ENCODE measurements at regions not wholly inside any gene's neighbourhood (a gene's known extent, or its start where the extent isn't known, plus 50 kb on each side); places are given as distances from the start of the nearest gene placed in this dataset.

GRCh38 chr12:90042920-90043641 lies 334.4 kb upstream of the ATP2B1 start:
- ChIA-PET POLR2A (interaction anchor here (1.2 kb wide), 1 partner anchor 14 kb away, joined by 3 read pairs; no protein-coding TSS in a partner anchor), CTCF (no interaction called here)
- intact Hi-C loops (cut with micrococcal nuclease): loop anchor here (1.0 to 5.0 kb wide), 7 partner anchors 15 to 380 kb away; no protein-coding TSS in a partner anchor
- no peak for DNase-seq
- H3K4me1 Mint-ChIP-seq (ENCODE audit: low read depth): peaks cover 9% of the 10 kb centered on the region
- H3K27me3 Mint-ChIP-seq: no peaks in the 10 kb centered on the region
- H3K4me3 Mint-ChIP-seq: no peak overlapping the region
- H3K9me3 Mint-ChIP-seq: peaks cover 2% of the 10 kb centered on the region
- no peak overlapping the region for H3K27ac Mint-ChIP-seq
- H3K36me3 Mint-ChIP-seq: no peaks in the 10 kb centered on the region

GRCh38 chr12:90038289-90038688 lies 329.7 kb upstream of the ATP2B1 start:
- H3K4me1 Mint-ChIP-seq (ENCODE audit: low read depth): peaks cover 14% of the 10 kb centered on the region
- DNase-seq: no peak
- no peak overlapping the region for H3K27ac Mint-ChIP-seq
- intact Hi-C loops (cut with micrococcal nuclease): no loop called here
- no peaks in the 10 kb centered on the region for H3K27me3 Mint-ChIP-seq
- ChIA-PET POLR2A (no interaction called here), CTCF (no interaction called here)
- H3K36me3 Mint-ChIP-seq: no peaks in the 10 kb centered on the region
- H3K4me3 Mint-ChIP-seq: no peak overlapping the region
- peaks cover 7% of the 10 kb centered on the region for H3K9me3 Mint-ChIP-seq

- ChIA-PET CTCF (no interaction called here), POLR2A (no interaction called here)
- DNase-seq: no peak
- Mint-ChIP-seq H3K4me3 (no peak overlapping the region), H3K9me3 (peaks cover 7% of the 10 kb centered on the region), H3K27ac (no peak overlapping the region), H3K27me3 (no peaks in the 10 kb centered on the region), H3K36me3 (no peaks in the 10 kb centered on the region), H3K4me1 (ENCODE audit: low read depth) (peaks cover 11% of the 10 kb centered on the region)
- intact Hi-C loops (cut with micrococcal nuclease): no loop called here
These were observed 329.1 kb upstream of the ATP2B1 start for GRCh38 chr12:90037740-90038139.

GRCh38 chr12:90036637-90037036 lies 328.0 kb upstream of the ATP2B1 start:
- ChIA-PET CTCF (no interaction called here), POLR2A (no interaction called here)
- H3K27ac Mint-ChIP-seq: no peak overlapping the region

GRCh38 chr12:90030726-90031125 lies 322.1 kb upstream of the ATP2B1 start:
- H3K36me3 Mint-ChIP-seq: no peaks in the 10 kb centered on the region
- CTCF ChIA-PET: no interaction called here
- H3K4me3 Mint-ChIP-seq: no peak overlapping the region
- DNase-seq: no peak
- POLR2A ChIA-PET: no interaction called here
- H3K27me3 Mint-ChIP-seq: no peaks in the 10 kb centered on the region
- no peaks in the 10 kb centered on the region for H3K9me3 Mint-ChIP-seq
- intact Hi-C loops (cut with micrococcal nuclease): no loop called here
- no peak overlapping the region for H3K27ac Mint-ChIP-seq
- peaks cover 16% of the 10 kb centered on the region for H3K4me1 Mint-ChIP-seq (ENCODE audit: low read depth)

More at GRCh38 chr12:90036637-90037036, 328.0 kb upstream of the ATP2B1 start:
- H3K4me3 Mint-ChIP-seq: no peak overlapping the region
- peaks cover 7% of the 10 kb centered on the region for H3K9me3 Mint-ChIP-seq
- H3K4me1 Mint-ChIP-seq (ENCODE audit: low read depth): peaks cover 11% of the 10 kb centered on the region
- H3K27me3 Mint-ChIP-seq: no peaks in the 10 kb centered on the region
- H3K36me3 Mint-ChIP-seq: no peaks in the 10 kb centered on the region
- intact Hi-C loops (cut with micrococcal nuclease): no loop called here
- no peak for DNase-seq

- no peak overlapping the region for H3K4me3 Mint-ChIP-seq
- H3K4me1 Mint-ChIP-seq (ENCODE audit: low read depth): peaks cover 16% of the 10 kb centered on the region
- ChIA-PET POLR2A (interaction anchor here (1.5 kb wide), 1 partner anchor 14 kb away, joined by 3 read pairs; no protein-coding TSS in a partner anchor), CTCF (interaction anchor here (0.8 to 0.9 kb wide), 2 partner anchors 270 to 486 kb away, joined by 3 read pairs; no protein-coding TSS in a partner anchor)
- intact Hi-C loops (cut with micrococcal nuclease): no loop called here
- no peaks in the 10 kb centered on the region for H3K9me3 Mint-ChIP-seq
- no peaks in the 10 kb centered on the region for H3K36me3 Mint-ChIP-seq
- H3K27ac Mint-ChIP-seq: no peak overlapping the region
- no peaks in the 10 kb centered on the region for H3K27me3 Mint-ChIP-seq
- no peak for DNase-seq
These were observed 320.7 kb upstream of the ATP2B1 start for GRCh38 chr12:90029317-90029716.

GRCh38 chr12:90028635-90029051 lies 320.0 kb upstream of the ATP2B1 start:
- H3K4me1 Mint-ChIP-seq (ENCODE audit: low read depth): peaks cover 16% of the 10 kb centered on the region
- CTCF ChIA-PET: interaction anchor here (0.6 to 0.9 kb wide), 3 partner anchors 14 to 485 kb away, joined by 3 read pairs; no protein-coding TSS in a partner anchor
- H3K27ac Mint-ChIP-seq: no peak overlapping the region

GRCh38 chr12:90027889-90028634 lies 319.4 kb upstream of the ATP2B1 start:
- intact Hi-C loops (cut with micrococcal nuclease): loop anchor here (1.0 kb wide), 2 partner anchors 15 to 272 kb away; no protein-coding TSS in a partner anchor
- Mint-ChIP-seq H3K4me3 (no peak overlapping the region), H3K27ac (peak overlapping the region; percentile 10)

More at GRCh38 chr12:90028635-90029051, 320.0 kb upstream of the ATP2B1 start:
- POLR2A ChIA-PET: interaction anchor here (1.5 kb wide), 1 partner anchor 15 kb away, joined by 3 read pairs; no protein-coding TSS in a partner anchor
- Mint-ChIP-seq H3K4me3 (no peak overlapping the region), H3K27me3 (no peaks in the 10 kb centered on the region), H3K36me3 (no peaks in the 10 kb centered on the region), H3K9me3 (no peaks in the 10 kb centered on the region)
- intact Hi-C loops (cut with micrococcal nuclease): loop anchor here (1.0 kb wide), 2 partner anchors 15 to 272 kb away; no protein-coding TSS in a partner anchor
- no peak for DNase-seq

GRCh38 chr12:90027041-90027440 lies 318.4 kb upstream of the ATP2B1 start:
- Mint-ChIP-seq H3K4me1 (ENCODE audit: low read depth) (peaks cover 16% of the 10 kb centered on the region), H3K36me3 (no peaks in the 10 kb centered on the region), H3K27ac (no peak overlapping the region), H3K4me3 (no peak overlapping the region), H3K27me3 (no peaks in the 10 kb centered on the region), H3K9me3 (no peaks in the 10 kb centered on the region)
- intact Hi-C loops (cut with micrococcal nuclease): no loop called here
- ChIA-PET CTCF (no interaction called here), POLR2A (no interaction called here)
- no peak for DNase-seq

More at GRCh38 chr12:90027889-90028634, 319.4 kb upstream of the ATP2B1 start:
- POLR2A ChIA-PET: no interaction called here
- H3K9me3 Mint-ChIP-seq: no peaks in the 10 kb centered on the region
- H3K36me3 Mint-ChIP-seq: no peaks in the 10 kb centered on the region
- CTCF ChIA-PET: interaction anchor here (0.6 to 0.9 kb wide), 2 partner anchors 14 to 269 kb away, joined by 3 read pairs; no protein-coding TSS in a partner anchor
- H3K27me3 Mint-ChIP-seq: no peaks in the 10 kb centered on the region
- peaks cover 16% of the 10 kb centered on the region for H3K4me1 Mint-ChIP-seq (ENCODE audit: low read depth)
- no peak for DNase-seq

- DNase-seq: no peak
- peaks cover 16% of the 10 kb centered on the region for H3K4me1 Mint-ChIP-seq (ENCODE audit: low read depth)
- intact Hi-C loops (cut with micrococcal nuclease): no loop called here
- H3K9me3 Mint-ChIP-seq: no peaks in the 10 kb centered on the region
- H3K27me3 Mint-ChIP-seq: no peaks in the 10 kb centered on the region
- ChIA-PET CTCF (no interaction called here), POLR2A (no interaction called here)
- H3K27ac Mint-ChIP-seq: no peak overlapping the region
- no peak overlapping the region for H3K4me3 Mint-ChIP-seq
- H3K36me3 Mint-ChIP-seq: no peaks in the 10 kb centered on the region
These were observed 317.9 kb upstream of the ATP2B1 start for GRCh38 chr12:90026516-90026915.

- Mint-ChIP-seq H3K27me3 (no peaks in the 10 kb centered on the region), H3K36me3 (no peaks in the 10 kb centered on the region), H3K4me1 (ENCODE audit: low read depth) (peaks cover 14% of the 10 kb centered on the region), H3K9me3 (no peaks in the 10 kb centered on the region), H3K4me3 (no peak overlapping the region), H3K27ac (no peak overlapping the region)
- intact Hi-C loops (cut with micrococcal nuclease): no loop called here
- CTCF ChIA-PET: no interaction called here
- DNase-seq: no peak
- POLR2A ChIA-PET: no interaction called here
These were observed 315.6 kb upstream of the ATP2B1 start for GRCh38 chr12:90024262-90024661.

GRCh38 chr12:90023207-90023900 lies 314.7 kb upstream of the ATP2B1 start:
- peaks cover 5% of the 10 kb centered on the region for H3K4me1 Mint-ChIP-seq (ENCODE audit: low read depth)
- H3K27me3 Mint-ChIP-seq: no peaks in the 10 kb centered on the region
- no peak overlapping the region for H3K27ac Mint-ChIP-seq
- H3K9me3 Mint-ChIP-seq: no peaks in the 10 kb centered on the region
- no peak for DNase-seq
- H3K4me3 Mint-ChIP-seq: no peak overlapping the region
- no peaks in the 10 kb centered on the region for H3K36me3 Mint-ChIP-seq
- POLR2A ChIA-PET: no interaction called here
- CTCF ChIA-PET: no interaction called here
- intact Hi-C loops (cut with micrococcal nuclease): no loop called here

All from activated CD4-positive, alpha-beta memory T cell treated with anti-CD3 and anti-CD28 coated beads for 36 hours (primary cell).